HCT116 (cell line): ENCODE measurements at regions not wholly inside any gene's neighbourhood (a gene's known extent, or its start where the extent isn't known, plus 50 kb on each side); places are given as distances from the start of the nearest gene placed in this dataset.

Experiments
- ATF3 ChIP-seq: IDR thresholded peaks from 2 replicates; pipeline ENCODE4 v1.6.1; 2012
- CTCF ChIP-seq, 3 experiments: fragments of 200-600 bp in 1 of 3; sonication (generic) in 1 of 3; IDR thresholded peaks in 2 of 3; conservative IDR thresholded peaks in 1 of 3; 2 replicates each; pipeline ENCODE4 v1.5.1; 2012 to 2017; ENCODE audit warnings: low read depth in 2 of 3, low read length in 2 of 3, antibody characterized with exemption in 1 of 3, borderline replicate concordance in 1 of 3, control low read depth in 1 of 3, mild to moderate bottlenecking in 1 of 3, mixed read lengths in 1 of 3, mixed run types in 1 of 3, moderate library complexity in 1 of 3; ENCODE audit not compliant: insufficient read depth in 1 of 3
- EZH2 ChIP-seq: fragments of 200-600 bp; sonication (generic); IDR thresholded peaks from 2 replicates; pipeline ENCODE4 v1.6.1; 2017; ENCODE audit warnings: antibody characterized with exemption, mixed run types
- EZH2phosphoT487 ChIP-seq: fragments of 200-600 bp; IDR thresholded peaks from 2 replicates; pipeline ENCODE4 v1.6.1; 2018; ENCODE audit warnings: antibody characterized with exemption, borderline replicate concordance
- FOSL1 ChIP-seq: IDR thresholded peaks from 2 replicates; pipeline ENCODE4 v1.6.1; 2012; ENCODE audit warnings: low read depth
- JUND ChIP-seq: IDR thresholded peaks from 2 replicates; pipeline ENCODE4 v1.6.1; 2012
- POLR2A ChIP-seq: IDR thresholded peaks from 2 replicates; pipeline ENCODE4 v1.7.0; 2011; ENCODE audit warnings: borderline replicate concordance; ENCODE audit not compliant: insufficient read depth, insufficient read length; ENCODE audit errors: extremely low read depth
- POLR2AphosphoS5 ChIP-seq: IDR thresholded peaks from 2 replicates; pipeline ENCODE4 v1.6.1; 2011; ENCODE audit warnings: mild to moderate bottlenecking, low read depth, low read length, moderate library complexity
- RAD21 ChIP-seq: IDR thresholded peaks from 2 replicates; pipeline ENCODE4 v1.6.1; 2012; ENCODE audit warnings: low read depth, mild to moderate bottlenecking
- SP1 ChIP-seq: IDR thresholded peaks from 2 replicates; pipeline ENCODE4 v1.6.1; 2012; ENCODE audit warnings: low read depth
- SRF ChIP-seq: IDR thresholded peaks from 2 replicates; pipeline ENCODE4 v1.6.1; 2012; ENCODE audit warnings: low read depth
- TCF7L2 ChIP-seq: IDR thresholded peaks from 2 replicates; pipeline ENCODE4 v1.7.0; 2011; ENCODE audit warnings: borderline replicate concordance, inconsistent platforms; ENCODE audit not compliant: insufficient read depth, insufficient read length; ENCODE audit errors: extremely low read depth
- YY1 ChIP-seq: IDR thresholded peaks from 2 replicates; pipeline ENCODE4 v1.6.1; 2011; ENCODE audit warnings: low read length, low read depth, moderate library complexity, mild to moderate bottlenecking; ENCODE audit not compliant: insufficient replicate concordance; ENCODE audit errors: extremely low read depth

- TF ChIP-seq CTCF (IDR thresholded peaks at IDR 0.05 in 2 of 3, conservative IDR thresholded peaks at IDR 0.05 in 1 of 3; ENCODE audit: borderline replicate concordance in 1 of 3, insufficient read depth in 1 of 3, low read depth in 2 of 3, low read length in 2 of 3) (no peak), SP1 (no peak), FOSL1 (no peak), POLR2A (no peak), EZH2phosphoT487 (no peak), RAD21 (no peak), JUND (no peak), EZH2 (no peak), TCF7L2 (no peak), SRF (no peak), YY1 (no peak), POLR2AphosphoS5 (no peak), ATF3 (no peak)
These were observed 62.3 kb upstream of the STARD13 start for GRCh38 chr13:33347861-33348260.
